GM12878 (cell line): ENCODE measurements at regions not wholly inside any gene's neighbourhood (a gene's known extent, or its start where the extent isn't known, plus 50 kb on each side); places are given as distances from the start of the nearest gene placed in this dataset.
A peak's percentile ranks its signal among the peaks of the same experiment; 100 is the strongest.

Source experiments
- ATAC-seq: fragments of 200-7000 bp; cut with Tn5 transposase; 3 replicates; pipeline ENCODE4 v1.9.1; 2020; ENCODE audit warnings: mild to moderate bottlenecking, moderate library complexity
- BruUV-seq: library from RNA; stranded (reverse); fragments of 400-500 nt; replicated peaks from 2 replicates; lab custom pipeline; 2021; lab: Mats Ljungman, UMichigan
- CTCF ChIA-PET: fragments of 300-600 bp; sonication (Branson Sonifier 250); formaldehyde crosslinking; extraction: SDS; loops from one replicate; lab custom pipeline; 2021; ENCODE audit warnings: inconsistent platforms; lab: Yijun Ruan, JAX
- POLR2A ChIA-PET: fragments of 350-600 bp; formaldehyde crosslinking; extraction: SDS; loops from one replicate; lab custom pipeline; 2021; ENCODE audit warnings: inconsistent platforms; lab: Charles Lee
- RAD21 ChIA-PET: fragments of 300-600 bp; sonication (Branson Sonifier 250); formaldehyde crosslinking; loops from one replicate; lab custom pipeline; 2023; ENCODE audit warnings: antibody characterized with exemption; ENCODE audit not compliant: unreplicated experiment; lab: Charles Lee
- SMC1A ChIA-PET: fragments of 300-600 bp; sonication (Branson Sonifier 250); formaldehyde crosslinking; loops from one replicate; lab custom pipeline; 2023; ENCODE audit not compliant: unreplicated experiment, uncharacterized antibody; lab: Charles Lee
- DNase-seq: peaks from one replicate; pipeline ENCODE4 v3.0.0-alpha.2; 2011; ENCODE audit warnings: low read depth, low spot score
- FAIRE-seq: peaks from 3 replicates; lab custom pipeline; 2011; peaks lifted over from hg19 to GRCh38; lab: Jason Lieb, UNC
- H2AFZ ChIP-seq: 2 replicates; pipeline ENCODE4 v1.6.0; 2011; ENCODE audit warnings: low read depth, low read length, control low read depth; ENCODE audit not compliant: control insufficient read depth
- H3K27ac ChIP-seq: 2 replicates; pipeline ENCODE4 v1.5.1; 2011; ENCODE audit warnings: control low read depth; ENCODE audit not compliant: control insufficient read depth, insufficient read depth
- H3K27me3 ChIP-seq, 2 experiments: replicated peaks in 1 of 2; 2 replicates each; pipeline versions ENCODE4 v1.6.0 to v1.6.1; 2011; ENCODE audit warnings: low read length in 1 of 2; ENCODE audit not compliant: control insufficient read depth in 2 of 2, insufficient read depth in 2 of 2
- H3K36me3 ChIP-seq, 2 experiments: 2 replicates each; pipeline ENCODE4 v1.5.1; 2011; ENCODE audit warnings: low read length in 1 of 2; ENCODE audit not compliant: control insufficient read depth in 2 of 2, insufficient read depth in 2 of 2
- H3K4me1 ChIP-seq: 2 replicates; pipeline ENCODE4 v1.6.1; 2011; ENCODE audit warnings: mild to moderate bottlenecking, low read length, moderate library complexity, mixed read lengths; ENCODE audit not compliant: control insufficient read depth, insufficient read depth
- H3K4me2 ChIP-seq: 2 replicates; pipeline ENCODE4 v1.6.0; 2011; ENCODE audit warnings: control low read depth; ENCODE audit not compliant: control insufficient read depth, insufficient read depth
- H3K4me3 ChIP-seq: fragments of 200-600 bp; sonication (generic); 2 replicates; pipeline ENCODE4 v1.5.1; 2016
- H3K79me2 ChIP-seq: 2 replicates; pipeline ENCODE4 v1.6.0; 2011; ENCODE audit warnings: low read length; ENCODE audit not compliant: control insufficient read depth, insufficient read depth
- H3K9ac ChIP-seq: 2 replicates; pipeline ENCODE4 v1.8.0; 2011; ENCODE audit warnings: low read length, control low read depth, mixed read lengths; ENCODE audit not compliant: control insufficient read depth, insufficient read depth
- H3K9me3 ChIP-seq: replicated peaks from 3 replicates; pipeline ENCODE4 v1.5.1; 2011; ENCODE audit warnings: mild to moderate bottlenecking, low read length; ENCODE audit not compliant: control insufficient read depth, insufficient read depth
- H4K20me1 ChIP-seq: 2 replicates; pipeline ENCODE4 v1.6.0; 2011; ENCODE audit not compliant: control insufficient read depth, insufficient read depth
- YBX1 ChIP-seq: fragments of 450-650 bp; IDR thresholded peaks from 2 replicates; pipeline ENCODE4 v1.6.1; 2016; ENCODE audit warnings: antibody characterized with exemption
- WGBS: methylation state at CpG from one replicate; pipeline ENCODE4 v1.1.6; 2016; ENCODE audit warnings: low lambda C conversion rate; ENCODE audit not compliant: insufficient replicate concordance, insufficient coverage; ENCODE audit errors: missing lambda C conversion rate; 5-methylcytosine and 5-hydroxymethylcytosine counted together
- in situ Hi-C: fragments of 300-500 bp; cut with MboI; formaldehyde crosslinking; loops from 9 replicates; pipeline ENCODE4 v1.14.3; 2018; ENCODE audit warnings: mixed read lengths
- intact Hi-C: fragments of 100-400 bp; cut with micrococcal nuclease; formaldehyde crosslinking; loops from one replicate; pipeline ENCODE4 v1.14.2; 2022; ENCODE audit not compliant: unreplicated experiment
- TF ChIP-seq, protein P1 (sequence below): IDR thresholded peaks from 2 replicates; pipeline ENCODE4 v1.6.1; 2012; ENCODE audit warnings: low read depth, low read length, improper control_type of control experiment
- TF ChIP-seq, protein P2 (sequence below): fragments of 150-350 bp; IDR thresholded peaks from 2 replicates; pipeline ENCODE4 v1.6.1; 2016; ENCODE audit warnings: low read depth, low read length
- TF ChIP-seq, protein P3 (sequence below): fragments of 450-650 bp; IDR thresholded peaks from 2 replicates; pipeline ENCODE4 v1.6.1; 2017; ENCODE audit warnings: mild to moderate bottlenecking, low read depth, inconsistent platforms; ENCODE audit not compliant: poor library complexity, severe bottlenecking

DNA sequence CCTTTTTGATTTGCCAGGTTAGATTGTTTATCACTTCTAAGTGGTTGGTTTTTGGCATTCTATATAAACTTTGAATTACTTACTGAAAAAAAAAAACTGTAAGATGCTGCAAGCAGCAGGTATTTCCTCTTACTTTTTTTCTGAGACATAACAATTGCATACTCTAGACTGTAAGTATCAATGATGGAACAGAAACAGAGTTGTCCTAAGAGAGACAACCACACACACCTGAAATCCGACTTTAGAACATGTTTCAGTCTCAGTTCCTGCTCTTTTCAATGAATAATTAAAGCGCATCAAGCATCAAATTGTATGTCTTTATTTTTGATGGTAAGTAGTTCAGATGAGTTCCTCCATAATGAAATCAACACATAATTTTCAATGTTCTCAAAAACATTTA lies 105.3 kb upstream of the KHDRBS2 start:
- Histone ChIP-seq H2AFZ (no peak overlapping the region), H3K36me3 (no peaks in the 10 kb centered on the region), H3K4me2 (no peak overlapping the region), H3K4me3 (no peak overlapping the region), H3K4me1 (no peaks in the 10 kb centered on the region), H3K9ac (no peak overlapping the region), H3K9me3 (no peaks in the 10 kb centered on the region), H3K27ac (no peak overlapping the region), H3K79me2 (no peaks in the 10 kb centered on the region), H3K27me3 (no peaks in the 10 kb centered on the region), H4K20me1 (no peaks in the 10 kb centered on the region)
- RAD21 ChIA-PET: no interaction called here
- TF ChIP-seq YBX1: no peak
- TF ChIP-seq, protein P1, sequence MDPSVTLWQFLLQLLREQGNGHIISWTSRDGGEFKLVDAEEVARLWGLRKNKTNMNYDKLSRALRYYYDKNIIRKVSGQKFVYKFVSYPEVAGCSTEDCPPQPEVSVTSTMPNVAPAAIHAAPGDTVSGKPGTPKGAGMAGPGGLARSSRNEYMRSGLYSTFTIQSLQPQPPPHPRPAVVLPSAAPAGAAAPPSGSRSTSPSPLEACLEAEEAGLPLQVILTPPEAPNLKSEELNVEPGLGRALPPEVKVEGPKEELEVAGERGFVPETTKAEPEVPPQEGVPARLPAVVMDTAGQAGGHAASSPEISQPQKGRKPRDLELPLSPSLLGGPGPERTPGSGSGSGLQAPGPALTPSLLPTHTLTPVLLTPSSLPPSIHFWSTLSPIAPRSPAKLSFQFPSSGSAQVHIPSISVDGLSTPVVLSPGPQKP: no peak
- TF ChIP-seq, protein P2, sequence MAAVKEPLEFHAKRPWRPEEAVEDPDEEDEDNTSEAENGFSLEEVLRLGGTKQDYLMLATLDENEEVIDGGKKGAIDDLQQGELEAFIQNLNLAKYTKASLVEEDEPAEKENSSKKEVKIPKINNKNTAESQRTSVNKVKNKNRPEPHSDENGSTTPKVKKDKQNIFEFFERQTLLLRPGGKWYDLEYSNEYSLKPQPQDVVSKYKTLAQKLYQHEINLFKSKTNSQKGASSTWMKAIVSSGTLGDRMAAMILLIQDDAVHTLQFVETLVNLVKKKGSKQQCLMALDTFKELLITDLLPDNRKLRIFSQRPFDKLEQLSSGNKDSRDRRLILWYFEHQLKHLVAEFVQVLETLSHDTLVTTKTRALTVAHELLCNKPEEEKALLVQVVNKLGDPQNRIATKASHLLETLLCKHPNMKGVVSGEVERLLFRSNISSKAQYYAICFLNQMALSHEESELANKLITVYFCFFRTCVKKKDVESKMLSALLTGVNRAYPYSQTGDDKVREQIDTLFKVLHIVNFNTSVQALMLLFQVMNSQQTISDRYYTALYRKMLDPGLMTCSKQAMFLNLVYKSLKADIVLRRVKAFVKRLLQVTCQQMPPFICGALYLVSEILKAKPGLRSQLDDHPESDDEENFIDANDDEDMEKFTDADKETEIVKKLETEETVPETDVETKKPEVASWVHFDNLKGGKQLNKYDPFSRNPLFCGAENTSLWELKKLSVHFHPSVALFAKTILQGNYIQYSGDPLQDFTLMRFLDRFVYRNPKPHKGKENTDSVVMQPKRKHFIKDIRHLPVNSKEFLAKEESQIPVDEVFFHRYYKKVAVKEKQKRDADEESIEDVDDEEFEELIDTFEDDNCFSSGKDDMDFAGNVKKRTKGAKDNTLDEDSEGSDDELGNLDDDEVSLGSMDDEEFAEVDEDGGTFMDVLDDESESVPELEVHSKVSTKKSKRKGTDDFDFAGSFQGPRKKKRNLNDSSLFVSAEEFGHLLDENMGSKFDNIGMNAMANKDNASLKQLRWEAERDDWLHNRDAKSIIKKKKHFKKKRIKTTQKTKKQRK: no peak
- TF ChIP-seq, protein P3, sequence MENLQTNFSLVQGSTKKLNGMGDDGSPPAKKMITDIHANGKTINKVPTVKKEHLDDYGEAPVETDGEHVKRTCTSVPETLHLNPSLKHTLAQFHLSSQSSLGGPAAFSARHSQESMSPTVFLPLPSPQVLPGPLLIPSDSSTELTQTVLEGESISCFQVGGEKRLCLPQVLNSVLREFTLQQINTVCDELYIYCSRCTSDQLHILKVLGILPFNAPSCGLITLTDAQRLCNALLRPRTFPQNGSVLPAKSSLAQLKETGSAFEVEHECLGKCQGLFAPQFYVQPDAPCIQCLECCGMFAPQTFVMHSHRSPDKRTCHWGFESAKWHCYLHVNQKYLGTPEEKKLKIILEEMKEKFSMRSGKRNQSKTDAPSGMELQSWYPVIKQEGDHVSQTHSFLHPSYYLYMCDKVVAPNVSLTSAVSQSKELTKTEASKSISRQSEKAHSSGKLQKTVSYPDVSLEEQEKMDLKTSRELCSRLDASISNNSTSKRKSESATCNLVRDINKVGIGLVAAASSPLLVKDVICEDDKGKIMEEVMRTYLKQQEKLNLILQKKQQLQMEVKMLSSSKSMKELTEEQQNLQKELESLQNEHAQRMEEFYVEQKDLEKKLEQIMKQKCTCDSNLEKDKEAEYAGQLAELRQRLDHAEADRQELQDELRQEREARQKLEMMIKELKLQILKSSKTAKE: no peak
- ATAC-seq (0 out of 3 replicates have a peak, but pooled peaks have one; percentile 27), DNase-seq (no peak), FAIRE-seq (no peak)
- WGBS: 45% methylated on average over 2 of the region's 2 CpGs
- in situ Hi-C loops (no loop called here), intact Hi-C loops (no loop called here)
- SMC1A ChIA-PET: no interaction called here
- POLR2A ChIA-PET: no interaction called here
- CTCF ChIA-PET: no interaction called here
- no TSS peak for BruUV-seq
